ENCODE measurements at regions not wholly inside any gene's neighbourhood (a gene's known extent, or its start where the extent isn't known, plus 50 kb on each side); places are given as distances from the start of the nearest gene placed in this dataset.

DNA sequence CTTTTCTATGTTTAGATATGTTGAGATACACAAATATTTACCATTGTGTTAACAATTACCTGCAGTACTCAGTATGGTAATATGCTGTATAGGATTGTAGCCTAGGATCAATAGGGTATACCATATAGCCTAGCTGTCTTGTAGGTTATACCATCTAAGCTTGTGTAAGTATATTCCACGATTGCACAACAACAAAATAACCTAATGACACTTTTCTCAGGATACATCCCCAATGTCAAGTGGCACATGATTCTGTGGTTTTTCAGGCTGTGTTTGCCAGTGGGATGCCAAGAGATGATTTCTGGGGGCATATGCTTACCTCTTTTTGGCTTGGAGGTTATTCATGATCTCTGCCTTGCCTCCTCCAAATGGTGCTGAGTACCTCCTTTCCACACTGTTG, 247.2 kb upstream of the CENPE start:
- TF ChIP-seq FOXK2 (IDR thresholded peaks at IDR 0.05), result no peak
- TF ChIP-seq L3MBTL2 (conservative IDR thresholded peaks at IDR 0.05), result no peak
- no peak for TF ChIP-seq BHLHE40 (IDR thresholded peaks at IDR 0.05; ENCODE audit: borderline replicate concordance)
- TF ChIP-seq NFRKB (IDR thresholded peaks at IDR 0.05), result no peak
- TF ChIP-seq SUZ12 (IDR thresholded peaks at IDR 0.05), result no peak
- TF ChIP-seq FOXA1 (IDR thresholded peaks at IDR 0.05), result no peak
- no peak for TF ChIP-seq HDGF (IDR thresholded peaks at IDR 0.05; ENCODE audit: borderline replicate concordance)
- no peak for TF ChIP-seq FOXM1 (IDR thresholded peaks at IDR 0.05; ENCODE audit: borderline replicate concordance)
- no peak for TF ChIP-seq LEF1 (IDR thresholded peaks at IDR 0.05; ENCODE audit: borderline replicate concordance)
- TF ChIP-seq ELF4 (IDR thresholded peaks at IDR 0.05), result no peak
- TF ChIP-seq SP1 (IDR thresholded peaks at IDR 0.05), result no peak
- no peak for TF ChIP-seq ZNF384 (IDR thresholded peaks at IDR 0.05)

Data from HEK293T (cell line).